ENCODE measurements at regions not wholly inside any gene's neighbourhood (a gene's known extent, or its start where the extent isn't known, plus 50 kb on each side); places are given as distances from the start of the nearest gene placed in this dataset.
"Not testable (repeated sequence)": the region's sequence is repeated elsewhere in the genome, so short reads cannot be mapped to it uniquely, and the experiment has no call there.

GRCh38 chr20:52010541-52010940, 181.0 kb downstream of the ZFP64 start:
- H3K4me3 ChIP-seq (ENCODE audit: low read depth, low read length): no peak overlapping the region
- no peak for TF ChIP-seq CTCF (conservative IDR thresholded peaks at IDR 0.05; ENCODE audit: low read depth, low read length)
- no peak for DNase-seq (ENCODE audit: low read depth)

GRCh38 chr20:52008874-52009273, 182.7 kb downstream of the ZFP64 start:
- TF ChIP-seq CTCF (conservative IDR thresholded peaks at IDR 0.05; ENCODE audit: low read depth, low read length): no peak
- no peak overlapping the region for H3K4me3 ChIP-seq (ENCODE audit: low read depth, low read length)
- DNase-seq (ENCODE audit: low read depth): no peak

GRCh38 chr20:52004715-52005114, 186.9 kb downstream of the ZFP64 start:
- TF ChIP-seq CTCF (conservative IDR thresholded peaks at IDR 0.05; ENCODE audit: low read depth, low read length): no peak
- DNase-seq (ENCODE audit: low read depth): no peak
- H3K4me3 ChIP-seq (ENCODE audit: low read depth, low read length): no peak overlapping the region

- TF ChIP-seq CTCF (conservative IDR thresholded peaks at IDR 0.05; ENCODE audit: low read depth, low read length): no peak
- no peak for DNase-seq (ENCODE audit: low read depth)
- no peak overlapping the region for H3K4me3 ChIP-seq (ENCODE audit: low read depth, low read length)
These were observed 187.6 kb downstream of the ZFP64 start for GRCh38 chr20:52004018-52004417.

- no peak overlapping the region for H3K4me3 ChIP-seq (ENCODE audit: low read depth, low read length)
- TF ChIP-seq CTCF (conservative IDR thresholded peaks at IDR 0.05; ENCODE audit: low read depth, low read length): no peak
- DNase-seq (ENCODE audit: low read depth): no peak
These were observed 188.2 kb downstream of the ZFP64 start for GRCh38 chr20:52003415-52003814.

- no peak for DNase-seq (ENCODE audit: low read depth)
- no peak for TF ChIP-seq CTCF (conservative IDR thresholded peaks at IDR 0.05; ENCODE audit: low read depth, low read length)
- H3K4me3 ChIP-seq (ENCODE audit: low read depth, low read length): no peak overlapping the region
These were observed 189.4 kb downstream of the ZFP64 start for GRCh38 chr20:52001999-52002666.

- DNase-seq (ENCODE audit: low read depth); H3K4me3 ChIP-seq (ENCODE audit: low read depth, low read length): not testable (repeated sequence)
These were observed 194.2 kb downstream of the ZFP64 start for GRCh38 chr20:51997281-51997936.
